GM12878 (cell line): ENCODE measurements at regions not wholly inside any gene's neighbourhood (a gene's known extent, or its start where the extent isn't known, plus 50 kb on each side); places are given as distances from the start of the nearest gene placed in this dataset.

Experiments used
- ATAC-seq: fragments of 200-7000 bp; cut with Tn5 transposase; 3 replicates; pipeline ENCODE4 v1.9.1; 2020; ENCODE audit warnings: mild to moderate bottlenecking, moderate library complexity
- BruUV-seq: library from RNA; stranded (reverse); fragments of 400-500 nt; replicated peaks from 2 replicates; lab custom pipeline; 2021; lab: Mats Ljungman, UMichigan
- CTCF ChIA-PET: fragments of 300-600 bp; sonication (Branson Sonifier 250); formaldehyde crosslinking; extraction: SDS; loops from one replicate; lab custom pipeline; 2021; ENCODE audit warnings: inconsistent platforms; lab: Yijun Ruan, JAX
- POLR2A ChIA-PET: fragments of 350-600 bp; formaldehyde crosslinking; extraction: SDS; loops from one replicate; lab custom pipeline; 2021; ENCODE audit warnings: inconsistent platforms; lab: Charles Lee
- RAD21 ChIA-PET: fragments of 300-600 bp; sonication (Branson Sonifier 250); formaldehyde crosslinking; loops from one replicate; lab custom pipeline; 2023; ENCODE audit warnings: antibody characterized with exemption; ENCODE audit not compliant: unreplicated experiment; lab: Charles Lee
- SMC1A ChIA-PET: fragments of 300-600 bp; sonication (Branson Sonifier 250); formaldehyde crosslinking; loops from one replicate; lab custom pipeline; 2023; ENCODE audit not compliant: unreplicated experiment, uncharacterized antibody; lab: Charles Lee
- DNase-seq: peaks from one replicate; pipeline ENCODE4 v3.0.0-alpha.2; 2011; ENCODE audit warnings: low read depth, low spot score
- FAIRE-seq: peaks from 3 replicates; lab custom pipeline; 2011; peaks lifted over from hg19 to GRCh38; lab: Jason Lieb, UNC
- H2AFZ ChIP-seq: 2 replicates; pipeline ENCODE4 v1.6.0; 2011; ENCODE audit warnings: low read depth, low read length, control low read depth; ENCODE audit not compliant: control insufficient read depth
- H3K27ac ChIP-seq: 2 replicates; pipeline ENCODE4 v1.5.1; 2011; ENCODE audit warnings: control low read depth; ENCODE audit not compliant: control insufficient read depth, insufficient read depth
- H3K27me3 ChIP-seq, 2 experiments: replicated peaks in 1 of 2; 2 replicates each; pipeline versions ENCODE4 v1.6.0 to v1.6.1; 2011; ENCODE audit warnings: low read length in 1 of 2; ENCODE audit not compliant: control insufficient read depth in 2 of 2, insufficient read depth in 2 of 2
- H3K36me3 ChIP-seq, 2 experiments: 2 replicates each; pipeline ENCODE4 v1.5.1; 2011; ENCODE audit warnings: low read length in 1 of 2; ENCODE audit not compliant: control insufficient read depth in 2 of 2, insufficient read depth in 2 of 2
- H3K4me1 ChIP-seq: 2 replicates; pipeline ENCODE4 v1.6.1; 2011; ENCODE audit warnings: mild to moderate bottlenecking, low read length, moderate library complexity, mixed read lengths; ENCODE audit not compliant: control insufficient read depth, insufficient read depth
- H3K4me2 ChIP-seq: 2 replicates; pipeline ENCODE4 v1.6.0; 2011; ENCODE audit warnings: control low read depth; ENCODE audit not compliant: control insufficient read depth, insufficient read depth
- H3K4me3 ChIP-seq: fragments of 200-600 bp; sonication (generic); 2 replicates; pipeline ENCODE4 v1.5.1; 2016
- H3K79me2 ChIP-seq: 2 replicates; pipeline ENCODE4 v1.6.0; 2011; ENCODE audit warnings: low read length; ENCODE audit not compliant: control insufficient read depth, insufficient read depth
- H3K9ac ChIP-seq: 2 replicates; pipeline ENCODE4 v1.8.0; 2011; ENCODE audit warnings: low read length, control low read depth, mixed read lengths; ENCODE audit not compliant: control insufficient read depth, insufficient read depth
- H3K9me3 ChIP-seq: replicated peaks from 3 replicates; pipeline ENCODE4 v1.5.1; 2011; ENCODE audit warnings: mild to moderate bottlenecking, low read length; ENCODE audit not compliant: control insufficient read depth, insufficient read depth
- H4K20me1 ChIP-seq: 2 replicates; pipeline ENCODE4 v1.6.0; 2011; ENCODE audit not compliant: control insufficient read depth, insufficient read depth
- ASH2L ChIP-seq: fragments of 300-600, 200-600 bp; sonication (generic); IDR thresholded peaks from 2 replicates; pipeline ENCODE4 v1.6.1; 2017; ENCODE audit warnings: low read depth, mild to moderate bottlenecking, borderline replicate concordance
- CEBPB ChIP-seq, 2 experiments: fragments of 150-350 bp in 1 of 2; IDR thresholded peaks; 2 replicates each; pipeline ENCODE4 v1.6.1; 2012 to 2014; ENCODE audit warnings: low read depth in 2 of 2, low read length in 2 of 2, borderline replicate concordance in 1 of 2, inconsistent platforms in 1 of 2
- EED ChIP-seq: sonication (generic); IDR thresholded peaks from 2 replicates; pipeline ENCODE4 v1.6.1; 2016; ENCODE audit warnings: antibody characterized with exemption, low read depth
- EGR1 ChIP-seq, 2 experiments: IDR thresholded peaks; 1 replicate in 1 of 2; 2 replicates in 1 of 2; pipeline ENCODE4 v1.6.1; 2011 to 2012; ENCODE audit warnings: low read depth in 2 of 2, low read length in 2 of 2, borderline replicate concordance in 1 of 2, mild to moderate bottlenecking in 1 of 2, moderate library complexity in 1 of 2
- HDAC6 ChIP-seq: fragments of 200-600 bp; sonication (generic); IDR thresholded peaks from one replicate; pipeline ENCODE4 v1.8.0; 2017; ENCODE audit warnings: antibody characterized with exemption; ENCODE audit not compliant: unreplicated experiment
- MXI1 ChIP-seq: fragments of 150-350 bp; IDR thresholded peaks from 2 replicates; pipeline ENCODE4 v1.6.1; 2011; ENCODE audit warnings: low read depth, mild to moderate bottlenecking, inconsistent platforms, low read length, improper control_type of control experiment
- NFYB ChIP-seq: IDR thresholded peaks from 2 replicates; pipeline ENCODE4 v1.6.1; 2011; ENCODE audit warnings: low read depth, mild to moderate bottlenecking, low read length, improper control_type of control experiment, moderate library complexity; ENCODE audit not compliant: insufficient read depth
- RAD21 ChIP-seq: IDR thresholded peaks from 2 replicates; pipeline ENCODE4 v1.6.1; 2011; ENCODE audit warnings: mild to moderate bottlenecking, low read depth, low read length, moderate library complexity; ENCODE audit not compliant: insufficient read depth
- RBBP5 ChIP-seq: fragments of 200-600 bp; sonication (generic); conservative IDR thresholded peaks from 2 replicates; pipeline ENCODE4 v1.6.1; 2016
- YY1 ChIP-seq: IDR thresholded peaks from 2 replicates; pipeline ENCODE4 v1.6.1; 2011; ENCODE audit warnings: low read depth, mild to moderate bottlenecking, low read length
- ZNF207 ChIP-seq: fragments of 450-650 bp; IDR thresholded peaks from 2 replicates; pipeline ENCODE4 v1.6.1; 2014; ENCODE audit warnings: antibody characterized with exemption, mild to moderate bottlenecking, borderline replicate concordance
- ZNF217 ChIP-seq: fragments of 450-650 bp; IDR thresholded peaks from 2 replicates; pipeline ENCODE4 v1.6.1; 2017; ENCODE audit warnings: antibody characterized with exemption, mild to moderate bottlenecking
- ZNF274 ChIP-seq: IDR thresholded peaks from one replicate; pipeline ENCODE4 v1.8.0; 2011; ENCODE audit not compliant: insufficient read length, insufficient read depth
- WGBS: methylation state at CpG from one replicate; pipeline ENCODE4 v1.1.6; 2016; ENCODE audit warnings: low lambda C conversion rate; ENCODE audit not compliant: insufficient replicate concordance, insufficient coverage; ENCODE audit errors: missing lambda C conversion rate; 5-methylcytosine and 5-hydroxymethylcytosine counted together
- in situ Hi-C: fragments of 300-500 bp; cut with MboI; formaldehyde crosslinking; loops from 9 replicates; pipeline ENCODE4 v1.14.3; 2018; ENCODE audit warnings: mixed read lengths
- intact Hi-C: fragments of 100-400 bp; cut with micrococcal nuclease; formaldehyde crosslinking; loops from one replicate; pipeline ENCODE4 v1.14.2; 2022; ENCODE audit not compliant: unreplicated experiment
- TF ChIP-seq, protein P1 (sequence below): fragments of 450-650 bp; formaldehyde crosslinking; IDR thresholded peaks from 2 replicates; pipeline ENCODE4 v1.4.0; 2020; ENCODE audit warnings: mild to moderate bottlenecking, moderate library complexity

DNA sequence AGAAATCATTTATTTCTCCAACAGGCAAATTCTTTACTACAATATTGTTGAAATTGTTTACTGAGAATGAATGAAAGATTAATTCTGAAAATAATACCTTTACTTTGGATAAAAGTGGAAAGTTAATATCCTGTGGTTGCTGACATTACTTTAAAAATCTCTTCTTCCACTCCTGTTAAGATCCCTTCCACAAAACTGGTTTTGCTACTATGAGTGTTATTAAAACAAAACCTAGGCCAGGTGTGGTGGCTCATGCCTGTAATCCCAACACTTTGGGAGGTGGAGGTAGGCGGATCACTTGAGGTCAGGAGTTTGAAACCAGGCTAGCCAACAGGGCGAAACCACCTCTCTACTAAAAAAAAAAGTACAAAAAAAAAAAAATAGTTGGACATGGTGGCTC is 123.9 kb upstream of the CCDC150 start (continued):
- no peak for TF ChIP-seq HDAC6
- no peak for TF ChIP-seq NFYB
- no peak for TF ChIP-seq CEBPB (IDR thresholded peaks at IDR 0.05; ENCODE audit: borderline replicate concordance in 1 of 2, low read depth in 2 of 2, low read length in 2 of 2)

DNA sequence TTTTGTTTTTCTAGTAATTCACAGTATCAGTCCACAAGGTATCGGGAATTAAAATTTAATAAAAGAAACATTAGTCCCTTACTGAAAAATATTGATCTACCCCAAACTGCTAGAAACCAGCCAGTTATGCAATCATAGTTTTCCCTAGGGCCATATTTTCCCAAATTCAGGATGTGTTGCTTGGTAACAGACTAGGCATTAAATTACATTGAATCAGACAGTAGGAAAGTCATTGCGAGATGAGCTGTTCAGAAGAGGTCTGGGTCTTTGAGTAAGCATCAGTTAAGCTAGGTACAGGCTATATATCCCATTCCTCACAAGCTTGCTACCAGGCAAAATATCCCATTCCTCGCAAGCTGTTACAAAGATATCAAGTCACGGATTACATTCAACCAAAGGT is 123.0 kb upstream of the CCDC150 start:
- intact Hi-C loops, result no loop called here
- BruUV-seq, result no TSS peak
- Histone ChIP-seq H3K27ac (no peak overlapping the region), H3K36me3 (no peaks in the 10 kb centered on the region), H3K9me3 (no peaks in the 10 kb centered on the region), H3K4me1 (no peaks in the 10 kb centered on the region), H3K27me3 (no peaks in the 10 kb centered on the region; a peak in 1 of 4 replicates), H4K20me1 (no peaks in the 10 kb centered on the region), H3K4me2 (no peak overlapping the region), H3K9ac (no peak overlapping the region), H3K4me3 (no peak overlapping the region), H2AFZ (no peak overlapping the region), H3K79me2 (no peaks in the 10 kb centered on the region)
- CTCF ChIA-PET, result interaction anchor here (1.5 kb wide), 1 partner anchor 20 kb away, joined by 3 read pairs; no protein-coding TSS in a partner anchor
- WGBS, result 73% methylated on average over 4 of the region's 4 CpGs
- POLR2A ChIA-PET, result no interaction called here
- FAIRE-seq (no peak), DNase-seq (no peak), ATAC-seq (no peak)
- SMC1A ChIA-PET, result interaction anchor here (1.0 to 1.1 kb wide), 2 partner anchors 9 to 21 kb away, joined by 3 read pairs; no protein-coding TSS in a partner anchor
- RAD21 ChIA-PET, result no interaction called here
- in situ Hi-C loops, result no loop called here
- TF ChIP-seq HDAC6 (no peak), ZNF274 (no peak), YY1 (no peak), ZNF217 (no peak), RBBP5 (no peak), RAD21 (no peak), ASH2L (no peak), ZNF207 (no peak), EGR1 (IDR thresholded peaks at IDR 0.05; ENCODE audit: borderline replicate concordance in 1 of 2, low read depth in 2 of 2, low read length in 2 of 2) (no peak), EED (no peak), MXI1 (no peak)
- TF ChIP-seq, protein P1, sequence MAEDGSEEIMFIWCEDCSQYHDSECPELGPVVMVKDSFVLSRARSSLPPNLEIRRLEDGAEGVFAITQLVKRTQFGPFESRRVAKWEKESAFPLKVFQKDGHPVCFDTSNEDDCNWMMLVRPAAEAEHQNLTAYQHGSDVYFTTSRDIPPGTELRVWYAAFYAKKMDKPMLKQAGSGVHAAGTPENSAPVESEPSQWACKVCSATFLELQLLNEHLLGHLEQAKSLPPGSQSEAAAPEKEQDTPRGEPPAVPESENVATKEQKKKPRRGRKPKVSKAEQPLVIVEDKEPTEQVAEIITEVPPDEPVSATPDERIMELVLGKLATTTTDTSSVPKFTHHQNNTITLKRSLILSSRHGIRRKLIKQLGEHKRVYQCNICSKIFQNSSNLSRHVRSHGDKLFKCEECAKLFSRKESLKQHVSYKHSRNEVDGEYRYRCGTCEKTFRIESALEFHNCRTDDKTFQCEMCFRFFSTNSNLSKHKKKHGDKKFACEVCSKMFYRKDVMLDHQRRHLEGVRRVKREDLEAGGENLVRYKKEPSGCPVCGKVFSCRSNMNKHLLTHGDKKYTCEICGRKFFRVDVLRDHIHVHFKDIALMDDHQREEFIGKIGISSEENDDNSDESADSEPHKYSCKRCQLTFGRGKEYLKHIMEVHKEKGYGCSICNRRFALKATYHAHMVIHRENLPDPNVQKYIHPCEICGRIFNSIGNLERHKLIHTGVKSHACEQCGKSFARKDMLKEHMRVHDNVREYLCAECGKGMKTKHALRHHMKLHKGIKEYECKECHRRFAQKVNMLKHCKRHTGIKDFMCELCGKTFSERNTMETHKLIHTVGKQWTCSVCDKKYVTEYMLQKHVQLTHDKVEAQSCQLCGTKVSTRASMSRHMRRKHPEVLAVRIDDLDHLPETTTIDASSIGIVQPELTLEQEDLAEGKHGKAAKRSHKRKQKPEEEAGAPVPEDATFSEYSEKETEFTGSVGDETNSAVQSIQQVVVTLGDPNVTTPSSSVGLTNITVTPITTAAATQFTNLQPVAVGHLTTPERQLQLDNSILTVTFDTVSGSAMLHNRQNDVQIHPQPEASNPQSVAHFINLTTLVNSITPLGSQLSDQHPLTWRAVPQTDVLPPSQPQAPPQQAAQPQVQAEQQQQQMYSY (CRISPR knock-in tag), result no peak
